Amniotic epithelial cell (primary cell): ENCODE measurements at regions not wholly inside any gene's neighbourhood (a gene's known extent, or its start where the extent isn't known, plus 50 kb on each side); places are given as distances from the start of the nearest gene placed in this dataset.
"Not testable (repeated sequence)": the region's sequence is repeated elsewhere in the genome, so short reads cannot be mapped to it uniquely, and the experiment has no call there.

ENCODE experiments used
- DNase-seq: peaks from one replicate; pipeline ENCODE4 v3.0.0-alpha.2; 2010; ENCODE audit warnings: low read depth

- no peak for DNase-seq
Measured at GRCh38 chr13:85212692-85213091, 586.5 kb downstream of the SLITRK6 start.

- DNase-seq, result no peak
Measured at GRCh38 chr13:85204668-85205344, 594.4 kb downstream of the SLITRK6 start.

- DNase-seq, result no peak
Measured at GRCh38 chr13:85197431-85197830, 601.8 kb downstream of the SLITRK6 start.

DNA sequence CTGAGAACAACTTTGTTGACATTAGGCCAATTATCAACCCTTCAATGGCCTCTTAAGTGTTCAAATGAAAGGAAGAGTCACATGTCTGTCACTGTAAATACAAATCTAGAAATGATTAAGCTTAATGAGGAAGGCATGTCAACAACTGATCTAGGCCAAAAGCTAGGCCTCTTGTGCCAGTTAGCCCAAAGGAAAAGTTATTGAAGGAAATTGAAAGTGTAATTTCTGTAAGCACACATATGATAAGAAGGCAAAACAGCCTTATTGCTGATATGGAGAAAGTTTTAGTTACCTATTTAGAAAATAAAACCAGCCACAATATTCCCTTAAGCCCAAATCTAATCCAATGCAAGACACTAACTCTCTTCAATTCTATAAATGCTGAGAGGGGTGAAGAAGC lies 604.7 kb downstream of the SLITRK6 start:
- no peak for DNase-seq

DNA sequence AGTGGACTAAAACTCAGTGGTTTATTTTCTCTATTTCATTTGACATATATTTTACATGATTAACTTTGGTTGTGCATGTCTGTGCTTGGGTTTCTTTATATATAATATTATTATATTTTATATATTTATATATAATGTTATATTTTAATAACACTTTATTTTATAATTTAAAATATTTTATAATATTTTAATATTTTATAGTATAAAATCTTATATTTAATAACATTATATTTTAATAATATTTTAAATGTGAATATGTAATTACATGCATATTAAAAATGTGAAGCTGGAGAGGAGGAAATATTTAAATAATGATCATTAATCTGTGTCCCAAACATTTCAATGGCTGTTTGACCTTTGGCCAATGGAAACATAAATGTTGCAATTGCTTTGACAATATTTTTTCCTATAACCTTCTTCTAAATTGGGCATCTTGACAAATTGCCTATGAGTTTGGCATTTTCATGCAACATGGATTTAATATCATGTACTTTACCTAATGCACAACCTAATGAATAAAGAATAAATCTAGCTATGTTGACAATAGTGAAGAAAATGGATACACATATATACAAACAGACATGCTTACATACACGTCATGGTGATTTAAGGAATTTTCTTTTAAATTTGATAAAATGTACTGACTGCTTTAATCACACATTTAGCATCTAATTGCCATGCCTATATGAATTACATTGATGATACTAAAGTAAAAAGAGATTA lies 607.1 kb downstream of the SLITRK6 start:
- no peak for DNase-seq

DNA sequence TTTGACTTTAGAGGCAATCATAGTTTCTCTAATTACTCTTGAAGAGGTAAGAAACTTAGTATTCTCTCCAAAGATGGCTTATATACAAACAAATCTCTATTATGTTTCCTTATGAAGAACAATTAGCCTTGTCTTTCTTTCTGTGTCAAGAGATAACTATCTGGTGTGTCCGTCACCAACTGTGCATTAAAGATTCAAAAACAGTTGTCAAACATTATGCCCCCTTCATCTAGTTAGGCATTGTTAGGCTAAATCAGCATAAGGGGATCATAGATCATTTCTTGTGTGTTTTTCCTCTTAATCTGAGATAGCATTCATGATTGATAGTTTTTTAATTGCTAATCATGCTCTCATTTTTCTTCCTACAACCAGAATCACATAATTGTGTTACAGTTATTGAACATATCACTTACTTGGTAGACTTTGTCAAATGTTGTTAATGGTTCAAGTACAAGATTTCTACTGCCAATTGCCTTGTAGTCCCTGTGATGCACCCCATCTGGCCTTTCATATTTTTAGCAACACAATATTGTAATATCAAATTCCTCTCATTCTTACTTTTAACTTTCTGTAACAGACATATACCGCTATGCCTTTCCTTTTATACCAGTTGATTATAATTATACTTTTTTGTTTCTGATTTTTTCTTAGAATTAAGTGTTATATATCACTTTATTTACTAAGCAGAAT lies 612.7 kb downstream of the SLITRK6 start:
- no peak for DNase-seq

DNA sequence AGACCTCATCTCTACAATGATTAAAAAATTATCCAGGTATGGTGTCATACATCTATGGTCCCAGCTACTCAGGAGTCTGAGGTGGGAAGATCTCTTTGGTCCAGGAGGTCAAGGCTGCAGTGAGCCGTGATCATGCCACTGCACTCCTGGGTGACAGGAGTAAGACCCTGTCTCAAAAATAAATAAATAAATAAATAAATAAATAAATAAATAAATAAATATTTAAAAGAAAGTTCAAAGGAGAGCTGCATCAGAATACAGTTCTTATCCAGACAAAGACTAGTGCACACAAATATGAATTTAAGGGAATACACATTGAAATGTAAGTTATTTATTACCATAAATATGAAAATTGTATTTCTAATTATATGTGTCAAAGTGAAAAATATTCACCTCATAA lies 624.9 kb downstream of the SLITRK6 start:
- DNase-seq, result no peak

GRCh38 chr13:85170372-85170771 lies 628.8 kb downstream of the SLITRK6 start:
- no peak for DNase-seq

- no peak for DNase-seq
Measured at GRCh38 chr13:85166891-85167290, 632.3 kb downstream of the SLITRK6 start.

GRCh38 chr13:85163063-85163462 lies 636.2 kb downstream of the SLITRK6 start:
- DNase-seq, result no peak

GRCh38 chr13:85148009-85148408 lies 651.2 kb downstream of the SLITRK6 start:
- no peak for DNase-seq

DNA sequence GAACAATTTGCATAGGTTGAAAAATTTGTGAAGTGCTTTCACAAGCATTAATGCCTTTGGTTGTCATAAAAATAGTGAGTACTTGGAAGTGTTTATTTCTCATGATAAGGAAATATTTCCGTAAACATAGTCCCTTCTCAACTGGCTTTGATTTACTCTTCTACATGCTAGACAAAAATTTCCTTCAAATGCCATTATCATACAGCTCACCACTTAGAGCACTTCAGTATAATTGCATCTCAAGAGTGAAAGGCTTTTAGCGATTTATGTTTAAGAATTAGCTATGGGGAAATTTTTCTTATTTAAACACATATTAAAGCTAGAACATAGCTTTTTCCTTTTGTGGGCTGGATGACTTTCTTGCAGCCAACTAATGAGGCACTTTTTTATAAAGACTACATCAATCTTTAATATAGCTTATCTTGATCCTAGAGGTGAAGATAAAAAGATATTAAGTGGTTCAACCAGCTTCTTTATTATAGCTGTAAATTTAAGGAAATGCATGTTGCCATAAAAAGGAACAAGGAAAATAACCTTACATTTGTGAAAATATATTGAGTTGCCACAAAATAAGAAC lies 656.8 kb downstream of the SLITRK6 start:
- DNase-seq, result no peak

DNA sequence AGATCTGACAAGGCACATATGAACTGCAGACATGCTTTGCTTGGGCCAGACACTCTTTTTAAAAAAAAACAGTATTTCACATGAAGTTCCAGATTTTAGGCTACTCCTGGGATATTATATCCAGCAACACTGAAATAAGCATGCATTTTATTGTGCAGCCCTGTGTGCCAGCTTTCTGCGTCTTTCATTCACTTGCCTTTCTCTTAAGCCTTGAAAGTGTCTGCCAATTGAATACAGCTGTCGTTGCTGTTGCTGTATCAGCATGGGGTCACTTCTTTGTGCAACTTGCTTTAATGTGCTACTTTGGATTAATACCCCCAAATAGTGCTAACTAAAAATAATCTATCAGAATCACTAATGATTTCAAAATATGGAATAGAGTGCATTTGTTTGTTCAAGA lies 657.8 kb downstream of the SLITRK6 start:
- no peak for DNase-seq

GRCh38 chr13:85140192-85140591 lies 659.0 kb downstream of the SLITRK6 start:
- DNase-seq, result no peak

DNA sequence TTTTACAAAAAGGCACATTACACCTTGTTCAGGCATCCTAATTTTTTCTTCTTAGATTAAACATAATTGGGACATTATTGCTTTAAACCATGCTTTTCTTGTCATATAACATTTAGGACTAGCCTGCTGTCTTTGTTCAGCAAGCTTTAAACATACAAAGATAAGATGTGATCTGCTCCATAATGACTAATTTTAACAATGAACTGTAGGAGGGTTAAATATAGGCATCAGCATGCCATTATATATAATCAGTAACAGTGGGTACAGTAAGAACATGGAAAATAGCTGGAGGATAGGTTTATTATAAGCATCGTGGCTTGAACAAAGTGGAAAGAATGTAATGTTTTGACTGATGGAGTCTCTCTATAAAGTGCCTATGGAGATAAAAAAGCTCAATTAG lies 661.7 kb downstream of the SLITRK6 start:
- DNase-seq, result no peak

GRCh38 chr13:85132986-85133385 lies 666.2 kb downstream of the SLITRK6 start:
- no peak for DNase-seq

DNA sequence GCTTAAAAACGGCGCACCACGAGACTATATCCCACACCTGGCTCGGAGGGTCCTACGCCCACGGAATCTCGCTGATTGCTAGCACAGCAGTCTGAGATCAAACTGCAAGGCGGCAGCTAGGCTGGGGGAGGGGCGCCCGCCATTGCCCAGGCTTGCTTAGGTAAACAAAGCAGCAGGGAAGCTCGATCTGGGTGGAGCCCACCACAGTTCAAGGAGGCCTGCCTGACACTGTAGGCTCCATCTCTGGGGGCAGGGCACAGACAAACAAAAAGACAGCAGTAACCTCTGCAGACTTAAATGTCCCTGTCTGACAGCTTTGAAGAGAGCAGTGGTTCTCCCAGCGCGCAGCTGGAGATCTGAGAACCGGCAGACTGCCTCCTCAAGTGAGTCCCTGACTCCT lies 675.7 kb downstream of the SLITRK6 start:
- DNase-seq, result not testable (repeated sequence)

DNA sequence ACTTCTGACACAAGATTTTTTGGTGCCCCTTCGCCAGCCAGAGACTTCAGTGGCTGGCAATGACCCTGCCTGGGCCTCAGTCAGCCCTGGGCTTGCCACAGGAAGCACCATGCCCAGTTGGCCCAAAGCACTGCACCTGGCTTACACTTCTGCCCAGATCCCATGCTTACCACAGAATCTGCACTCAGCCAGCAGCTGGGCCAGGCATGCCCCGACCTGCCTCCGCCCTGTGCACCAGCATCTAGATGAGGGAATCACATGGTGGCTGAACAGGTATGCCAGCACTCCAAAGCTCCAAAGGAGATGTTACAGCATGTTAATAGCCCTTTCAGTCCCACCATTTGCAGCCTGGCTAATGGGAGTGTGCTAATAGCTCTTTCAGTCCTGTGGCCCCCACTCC lies 690.9 kb downstream of the SLITRK6 start:
- no peak for DNase-seq

DNA sequence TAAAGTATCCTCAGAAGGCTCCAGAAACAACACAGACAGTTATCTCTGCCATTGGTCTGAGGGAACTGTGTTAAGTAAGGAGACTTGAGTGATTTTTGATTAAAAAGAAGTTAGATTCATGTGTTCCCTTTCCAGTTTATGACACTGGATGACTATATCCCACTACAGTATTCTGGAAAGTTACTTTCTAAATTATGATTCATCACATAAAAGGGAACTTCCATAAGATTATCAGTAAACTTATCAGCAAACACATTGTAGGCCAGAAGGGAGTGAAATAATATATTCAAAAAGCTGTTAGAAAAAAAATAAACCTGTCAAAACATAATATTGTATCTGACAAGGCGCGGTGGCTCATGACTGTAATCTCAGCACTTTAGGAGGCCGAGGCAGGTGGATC lies 700.0 kb downstream of the SLITRK6 start:
- no peak for DNase-seq

GRCh38 chr13:85095418-85096272 lies 703.6 kb downstream of the SLITRK6 start:
- DNase-seq, result no peak

- DNase-seq, result no peak
Measured at GRCh38 chr13:85093808-85094207, 705.4 kb downstream of the SLITRK6 start.
